Islet precursor cell (in vitro differentiated cells): ENCODE measurements at regions not wholly inside any gene's neighbourhood (a gene's known extent, or its start where the extent isn't known, plus 50 kb on each side); places are given as distances from the start of the nearest gene placed in this dataset.
A peak's percentile ranks its signal among the peaks of the same experiment; 100 is the strongest.

Experiments
- DNase-seq: peaks from one replicate; pipeline ENCODE4 v3.0.0-alpha.2; 2018

DNA sequence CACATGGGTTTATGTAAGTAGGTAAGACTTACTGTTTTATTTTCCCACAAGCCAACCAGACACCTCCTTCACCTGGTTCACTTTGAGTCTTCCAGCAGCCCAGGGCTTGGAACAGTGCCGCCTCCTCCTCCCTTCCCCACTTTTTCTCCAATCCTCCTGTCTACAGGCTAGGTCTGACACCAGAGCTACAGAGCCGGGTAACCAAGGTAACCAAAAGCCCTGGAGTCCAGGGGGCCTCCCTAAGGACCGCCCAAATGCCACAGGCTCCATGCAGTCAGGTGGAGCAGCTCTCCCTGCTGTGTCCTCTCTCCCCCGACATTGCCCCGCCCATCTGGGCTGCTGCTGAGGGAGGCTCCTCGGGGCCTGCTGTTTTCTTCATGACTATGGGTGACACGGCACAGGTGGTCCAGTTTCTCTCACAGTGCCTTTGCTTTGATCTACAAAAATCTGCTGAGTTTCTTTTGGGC, 138.0 kb upstream of the EFNA5 start:
- DNase-seq: peak; percentile 98

DNA sequence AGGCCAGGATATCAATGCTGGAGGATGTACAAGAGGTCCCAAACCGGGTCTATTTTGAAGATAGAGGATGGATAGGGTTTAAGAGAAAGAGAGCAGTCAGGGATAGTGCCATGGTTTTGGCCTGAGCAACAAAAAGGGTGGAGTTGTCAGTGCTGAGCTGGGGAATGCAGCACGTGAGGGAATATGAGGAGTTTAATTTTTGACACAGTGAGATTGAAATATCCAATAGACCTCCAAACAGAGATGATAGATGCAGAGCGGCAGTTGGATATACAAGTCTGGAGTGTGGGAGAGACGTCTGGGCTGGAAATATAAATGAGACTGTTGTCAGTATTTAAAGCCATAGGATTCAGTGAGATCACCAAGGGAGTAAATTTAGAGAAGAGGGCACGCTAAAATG, 136.7 kb upstream of the EFNA5 start:
- DNase-seq: no peak

DNA sequence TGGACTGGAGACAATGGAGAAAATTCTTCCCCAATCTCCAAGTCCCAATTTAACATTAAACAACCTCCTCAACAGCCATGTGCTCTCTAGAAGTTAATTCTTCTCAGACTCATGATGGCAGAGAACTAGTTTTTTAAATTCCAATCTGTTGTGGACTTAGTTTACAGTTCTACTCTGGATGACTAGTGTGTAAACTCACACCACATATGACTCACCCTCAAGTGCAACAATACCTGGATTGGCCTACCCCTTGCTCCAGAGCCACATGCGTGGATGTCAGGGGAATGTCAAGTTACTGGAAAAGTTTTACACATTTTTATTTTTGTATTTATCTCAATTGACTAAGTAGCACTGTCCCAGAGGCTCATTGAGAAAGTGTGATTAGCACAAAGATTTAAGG, 136.0 kb upstream of the EFNA5 start:
- peak; percentile 71 for DNase-seq

DNA sequence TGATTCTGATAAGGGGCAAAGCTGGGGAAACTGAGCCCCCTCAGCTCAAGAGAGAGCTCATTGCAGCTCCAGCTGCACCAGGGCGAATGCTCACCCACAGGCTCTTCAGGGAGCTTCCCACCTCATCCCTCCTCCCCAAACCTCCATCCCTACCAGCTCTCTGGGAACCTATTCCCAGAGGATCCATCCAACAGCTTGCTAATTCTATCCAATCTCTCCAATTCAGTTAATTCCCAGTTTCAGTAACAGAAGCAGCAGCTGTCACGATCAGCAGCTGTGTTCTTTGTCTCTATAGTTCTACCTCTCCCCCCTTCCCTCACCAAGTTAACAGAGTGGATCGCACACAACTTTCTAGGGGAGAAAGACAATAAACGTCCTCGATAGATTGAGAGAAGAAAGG, 135.5 kb upstream of the EFNA5 start:
- no peak for DNase-seq

DNA sequence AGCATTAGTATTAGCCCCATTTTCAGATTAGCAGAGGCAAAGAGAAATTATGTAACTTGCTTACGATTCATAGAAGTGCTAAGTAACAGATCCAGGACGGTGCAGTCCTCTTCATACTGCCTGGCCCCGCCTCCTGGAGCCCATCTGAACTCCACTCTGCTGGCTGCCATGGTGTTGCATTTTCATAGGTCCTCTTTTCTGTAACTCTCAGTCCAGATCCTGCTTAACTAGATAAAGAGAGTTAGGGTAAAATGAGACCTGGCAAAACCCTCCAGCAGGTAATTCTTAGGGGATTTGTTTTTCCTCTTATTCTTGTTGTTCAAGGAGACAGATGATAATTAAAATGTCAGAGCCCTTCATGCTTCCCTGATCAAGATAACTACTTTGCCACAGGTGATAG, 135.1 kb upstream of the EFNA5 start:
- DNase-seq: no peak

DNA sequence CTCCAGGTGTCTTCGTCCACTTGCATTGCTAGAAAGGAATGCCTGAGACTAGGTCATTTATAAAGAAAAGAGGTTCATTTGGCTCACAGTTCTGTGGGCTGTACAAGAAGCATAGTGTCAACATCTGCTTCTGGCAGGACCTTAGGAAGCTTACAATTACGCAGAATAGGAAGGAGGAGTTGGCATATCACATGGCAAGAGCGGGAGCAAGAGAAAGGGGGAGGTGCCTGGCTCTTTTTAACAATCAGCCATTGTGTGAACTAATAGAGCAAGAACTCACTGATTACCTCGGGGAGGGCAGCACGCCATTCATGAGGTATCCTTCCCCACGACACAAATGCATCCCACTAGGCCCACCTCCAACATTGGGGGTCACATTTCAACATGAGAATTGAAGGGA, 134.4 kb upstream of the EFNA5 start:
- no peak for DNase-seq

DNA sequence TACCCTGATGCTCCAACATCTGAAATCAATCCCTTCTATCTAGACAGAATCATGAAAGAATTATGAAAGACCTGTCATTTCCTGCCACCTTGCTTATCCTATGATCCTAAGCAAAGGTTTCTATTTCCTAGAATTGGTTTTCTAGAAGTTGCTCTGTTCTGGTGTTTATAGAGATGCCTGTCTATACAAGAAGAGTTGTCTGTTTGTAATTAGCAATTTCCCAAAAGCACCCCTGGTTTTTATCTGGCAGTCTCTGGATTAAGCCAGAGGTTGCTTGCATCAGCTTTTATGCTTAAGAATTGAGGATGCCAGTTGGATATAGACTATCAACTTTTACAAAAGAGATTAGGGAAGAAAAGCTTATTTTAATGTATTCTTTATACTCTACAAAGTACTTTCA, 133.0 kb upstream of the EFNA5 start:
- DNase-seq: no peak

DNA sequence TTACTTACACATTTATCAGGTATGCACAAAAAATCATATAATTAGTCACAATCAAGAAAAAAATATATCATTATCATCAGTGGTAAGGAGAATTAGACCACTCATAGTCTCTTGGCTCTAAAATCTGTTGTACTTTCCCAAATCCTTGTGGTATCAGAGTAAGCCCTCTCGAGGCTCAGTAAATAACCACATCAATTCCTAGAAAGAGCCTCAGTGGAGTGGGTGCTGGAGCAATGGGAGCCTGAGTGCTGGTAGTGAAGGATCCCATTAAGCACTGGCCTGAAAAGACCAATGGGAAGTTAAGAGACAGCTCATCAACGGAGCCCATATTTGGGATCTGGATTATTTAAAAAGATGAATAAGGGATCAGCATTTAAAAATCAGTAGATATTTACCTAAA, 130.3 kb upstream of the EFNA5 start:
- DNase-seq: no peak

DNA sequence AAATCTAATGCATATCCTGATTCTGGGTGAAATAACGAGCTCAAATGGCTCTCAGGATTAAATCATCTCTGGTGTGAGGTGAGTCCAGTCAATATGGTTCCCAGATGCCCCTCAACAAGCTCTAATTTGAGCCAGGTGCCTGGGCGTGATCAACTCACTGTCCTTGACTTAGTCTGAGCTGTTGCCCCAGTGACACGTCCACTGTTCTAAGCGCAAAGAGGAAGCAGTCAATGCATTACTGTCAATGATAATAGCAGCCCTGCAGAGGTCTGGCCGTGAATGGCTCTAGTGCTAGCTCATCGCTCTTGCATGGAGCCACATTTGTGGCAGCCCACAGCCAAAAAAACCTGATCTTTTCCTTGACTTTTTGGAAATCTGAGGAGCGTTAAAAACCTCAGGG, 128.6 kb upstream of the EFNA5 start:
- no peak for DNase-seq

DNA sequence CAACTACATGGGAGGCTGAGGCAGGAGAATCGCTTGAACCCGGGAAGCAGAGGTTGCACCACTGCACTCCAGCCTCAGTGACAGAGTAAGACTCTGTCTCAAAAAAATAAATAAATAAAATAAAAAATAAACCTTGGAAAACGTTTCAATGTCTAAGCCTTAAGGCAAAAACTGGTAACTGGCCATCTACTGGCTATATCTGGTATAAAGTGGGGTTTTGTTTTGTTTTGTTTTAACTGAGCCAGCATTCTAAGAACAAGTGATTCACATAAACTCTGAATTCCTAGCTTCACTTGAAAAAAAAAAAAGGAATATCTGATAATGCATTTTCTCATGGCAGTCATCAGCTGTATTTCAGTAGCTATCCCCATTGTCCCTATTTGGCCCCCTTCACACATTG, 126.1 kb upstream of the EFNA5 start:
- no peak for DNase-seq

DNA sequence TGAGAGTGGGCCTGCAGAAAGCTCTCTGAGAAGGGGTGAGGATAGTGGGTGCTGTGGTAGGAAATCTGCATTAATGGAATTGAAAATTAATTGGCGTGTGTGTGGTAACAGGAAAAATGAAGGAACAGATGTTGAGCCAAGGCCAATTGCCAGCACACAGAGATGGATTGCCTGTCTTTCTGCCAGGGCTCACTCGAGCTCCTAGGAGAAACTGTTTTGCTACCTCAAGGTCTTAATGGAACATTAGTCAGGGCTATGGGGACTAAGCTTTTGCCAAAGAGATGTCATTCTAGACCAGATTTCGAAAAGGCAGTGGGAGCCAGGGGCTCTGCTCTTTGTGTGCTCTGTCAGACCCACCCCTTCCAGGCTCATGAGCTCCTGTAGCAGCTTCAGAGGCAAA, 124.0 kb upstream of the EFNA5 start:
- no peak for DNase-seq

DNA sequence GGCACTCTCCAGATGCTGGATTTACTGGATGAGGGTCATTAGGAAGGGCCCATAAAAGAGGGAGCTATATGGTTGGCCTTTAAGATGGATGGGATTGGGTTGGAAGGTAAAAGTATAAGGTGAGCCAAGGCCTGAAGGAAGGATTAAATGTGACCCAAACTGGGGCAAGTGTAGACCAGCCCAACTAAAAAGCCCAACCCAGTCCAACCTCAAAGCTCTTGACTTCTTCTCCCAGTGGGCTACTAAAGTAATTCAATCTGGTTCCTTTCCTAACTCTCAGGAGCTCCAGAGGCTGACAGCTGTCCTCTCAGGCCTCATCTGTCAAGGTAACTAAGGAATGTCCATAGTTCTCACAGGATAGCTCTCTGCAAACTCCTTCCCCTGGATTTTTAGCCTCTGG, 122.2 kb upstream of the EFNA5 start:
- DNase-seq: no peak

DNA sequence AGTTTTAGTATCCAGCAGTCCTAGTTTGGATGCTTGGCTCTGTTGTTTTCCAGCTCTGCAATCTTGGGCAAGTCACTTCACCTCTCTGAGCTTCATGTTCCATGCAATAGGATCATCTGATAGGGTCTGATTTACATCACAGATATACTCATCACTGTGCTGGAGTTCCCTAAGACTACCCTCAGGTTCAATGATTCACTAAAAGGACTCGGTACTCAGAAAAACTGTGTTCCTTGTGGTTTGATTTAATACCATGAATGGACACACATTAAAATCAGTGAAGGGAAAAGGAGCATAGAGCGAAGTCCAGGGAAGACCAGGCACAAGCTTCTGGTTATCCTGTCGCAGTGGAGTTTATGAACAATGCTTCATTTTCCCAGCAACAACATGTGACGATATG, 119.9 kb upstream of the EFNA5 start:
- no peak for DNase-seq

DNA sequence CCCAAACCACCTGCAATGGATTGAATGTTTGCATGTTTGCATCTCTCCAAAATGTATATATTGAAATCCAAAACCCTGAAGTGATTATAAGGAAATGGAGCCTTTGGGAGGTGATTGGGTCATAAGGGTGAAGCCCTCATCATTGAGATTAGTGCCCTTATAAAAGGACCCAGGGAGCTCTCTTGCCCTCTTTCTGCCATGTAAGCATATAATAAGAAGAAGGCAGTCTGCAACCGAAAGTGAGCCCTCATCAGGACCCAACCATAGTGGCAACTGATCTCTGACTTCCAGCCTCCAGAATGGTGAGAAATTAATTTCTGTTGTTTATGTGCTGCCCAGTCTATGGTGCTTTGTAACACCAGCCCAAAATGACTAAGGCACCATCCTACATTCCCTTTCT, 115.7 kb upstream of the EFNA5 start:
- DNase-seq: no peak

DNA sequence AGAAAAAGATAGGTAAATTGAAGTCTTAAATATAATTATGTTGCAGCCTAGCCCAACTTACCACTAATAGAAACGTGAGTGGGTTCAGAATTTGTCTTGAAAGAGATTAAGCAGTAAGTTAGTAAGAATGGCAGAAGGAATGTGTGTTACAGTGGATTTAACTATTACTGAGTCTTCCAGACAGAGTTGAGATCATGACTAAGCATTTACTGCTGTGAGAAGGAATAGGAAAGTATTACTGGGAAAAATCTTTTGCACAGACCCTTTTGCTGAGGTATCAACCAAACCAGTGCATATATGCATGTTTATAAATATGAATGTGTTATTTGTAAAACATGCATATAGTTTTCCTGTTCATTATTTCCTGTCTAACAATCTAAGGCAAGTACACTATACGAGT, 112.8 kb upstream of the EFNA5 start:
- DNase-seq: no peak

DNA sequence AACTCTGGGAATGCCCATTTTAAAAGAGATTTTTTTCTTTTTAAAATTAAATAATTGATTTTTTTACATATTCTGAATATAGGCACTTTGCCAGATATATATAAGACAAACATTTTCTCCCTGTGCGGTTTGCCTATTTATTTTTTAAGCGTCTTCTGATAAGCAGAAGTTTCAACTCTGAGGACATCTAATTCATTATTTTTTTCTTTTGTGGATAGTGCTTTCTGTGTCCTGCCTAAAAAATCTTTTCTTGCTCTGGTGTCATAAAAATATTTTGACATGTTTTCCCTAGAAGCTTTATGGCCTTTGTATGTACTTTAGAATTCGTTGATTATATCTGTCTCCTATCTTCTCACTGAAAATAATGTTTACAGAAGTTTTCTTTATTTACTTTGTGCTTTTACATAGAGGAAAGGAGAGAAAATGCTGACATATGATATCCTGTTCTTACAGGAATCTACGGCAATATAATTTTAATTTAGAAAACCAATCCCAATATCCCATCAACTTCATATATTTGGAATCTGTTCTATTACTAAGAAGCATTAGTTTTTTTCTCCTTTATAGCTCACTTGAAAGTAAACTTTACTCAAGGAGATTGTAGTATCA, 111.9 kb upstream of the EFNA5 start:
- no peak for DNase-seq

DNA sequence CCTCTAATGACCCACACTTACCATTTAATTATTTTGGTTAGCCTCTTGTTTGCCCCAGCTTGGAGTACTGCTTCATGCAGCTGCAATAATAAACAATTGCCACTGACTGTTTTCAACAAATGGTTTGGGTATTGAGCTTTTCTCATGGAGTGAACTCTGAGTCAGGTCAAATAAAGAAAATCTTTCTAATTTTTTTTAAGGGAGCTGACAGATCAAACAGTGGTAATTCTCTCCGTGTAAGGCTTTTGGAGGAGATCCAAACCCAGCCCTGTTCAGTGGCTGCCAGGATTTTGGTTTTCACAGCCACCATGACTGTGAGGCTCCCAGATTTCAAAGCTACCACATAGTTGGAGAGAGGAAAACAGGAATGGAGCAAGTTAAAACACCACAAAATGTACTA, 110.7 kb upstream of the EFNA5 start:
- no peak for DNase-seq

DNA sequence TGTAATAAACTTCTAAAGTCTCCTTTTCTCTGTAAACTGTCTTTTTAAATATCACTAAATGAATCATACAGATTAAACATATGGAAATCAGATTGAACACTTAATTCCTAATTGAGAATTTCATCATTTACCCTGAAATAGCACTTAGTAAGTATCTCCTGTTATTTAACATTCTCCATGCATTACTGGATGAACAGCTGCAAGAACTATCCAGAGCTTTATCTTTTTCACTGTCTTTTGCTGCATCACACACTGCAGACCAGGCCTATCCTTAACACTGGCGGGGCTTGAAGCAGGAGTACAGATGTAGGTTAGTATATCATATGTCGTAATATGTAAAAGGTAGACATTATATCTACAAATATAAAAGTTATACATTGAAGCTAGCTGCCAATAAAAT, 108.7 kb upstream of the EFNA5 start:
- no peak for DNase-seq

DNA sequence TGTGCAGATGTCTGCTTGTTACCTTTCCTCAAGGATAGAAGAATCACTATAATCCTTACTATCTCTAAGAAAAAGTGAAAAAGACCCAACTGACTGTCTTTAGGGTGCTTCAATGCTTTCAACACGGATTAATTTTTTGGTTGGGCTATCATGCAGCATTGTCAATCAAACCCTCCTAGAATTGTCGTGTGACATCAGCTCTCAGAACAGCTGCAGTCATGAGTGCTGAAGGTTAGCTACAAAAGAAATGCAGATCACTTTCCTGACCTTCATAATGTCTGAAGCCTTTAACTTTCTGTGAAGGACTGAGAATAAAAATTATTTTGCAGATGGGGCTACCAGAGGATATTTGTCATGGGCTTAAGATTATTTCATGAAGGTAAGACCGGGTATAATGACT, 107.9 kb upstream of the EFNA5 start:
- DNase-seq: no peak

DNA sequence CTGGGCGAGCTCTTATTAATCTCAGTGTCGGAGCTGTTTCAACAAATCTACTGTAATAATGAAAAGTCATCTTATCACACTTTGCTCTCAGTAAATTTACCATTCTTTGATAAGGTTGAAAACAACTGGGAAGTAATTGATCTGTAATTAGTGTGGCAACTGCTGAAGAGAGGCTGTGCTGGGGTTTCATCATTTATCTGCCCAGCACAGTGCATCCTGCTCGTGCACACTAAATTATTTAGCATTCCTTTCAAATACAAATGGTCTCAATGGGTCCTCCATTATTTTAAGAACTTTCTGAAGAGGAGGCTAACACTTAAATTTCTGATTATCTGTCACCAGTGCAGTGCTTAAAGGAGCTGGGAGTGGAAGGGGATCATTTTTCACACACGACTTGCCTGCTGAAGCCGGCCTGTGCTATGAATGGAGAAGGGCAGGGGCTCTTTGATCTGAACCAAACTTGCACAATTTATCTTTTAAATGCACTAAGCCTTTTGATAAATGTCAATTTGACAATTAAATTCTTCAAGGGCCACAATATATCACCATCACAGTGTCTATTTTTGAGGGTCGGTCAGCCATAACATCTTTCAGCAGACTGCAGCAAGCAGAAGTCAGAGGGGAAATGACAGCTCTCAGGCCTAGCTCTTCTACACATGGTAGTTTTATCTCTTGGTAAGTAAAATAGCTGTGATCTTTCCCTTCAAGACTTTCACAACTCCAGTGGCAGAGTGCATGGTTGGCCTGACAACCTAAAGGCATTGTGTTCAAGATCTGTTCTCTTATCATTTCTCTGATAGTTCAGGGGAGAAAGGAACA, 106.4 kb upstream of the EFNA5 start:
- DNase-seq: no peak

DNA sequence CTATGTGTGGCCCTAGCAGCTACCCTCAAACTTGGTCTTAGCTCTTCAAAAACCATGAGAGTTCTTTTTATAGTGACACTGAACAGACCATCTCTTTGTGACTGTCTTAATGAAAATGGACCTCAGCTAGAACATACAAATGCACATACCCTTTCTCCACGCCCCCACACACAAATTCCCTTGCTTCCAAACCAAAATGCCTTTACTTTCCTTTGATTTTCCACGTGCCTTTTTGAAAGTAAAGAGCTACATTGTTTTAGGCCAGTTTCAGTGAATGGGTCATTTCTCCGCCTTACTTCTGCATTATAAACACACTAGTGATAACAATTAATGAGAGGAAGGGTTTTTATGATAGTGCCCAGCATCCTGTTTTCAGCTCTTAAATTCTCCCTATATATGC, 105.8 kb upstream of the EFNA5 start:
- DNase-seq: no peak

DNA sequence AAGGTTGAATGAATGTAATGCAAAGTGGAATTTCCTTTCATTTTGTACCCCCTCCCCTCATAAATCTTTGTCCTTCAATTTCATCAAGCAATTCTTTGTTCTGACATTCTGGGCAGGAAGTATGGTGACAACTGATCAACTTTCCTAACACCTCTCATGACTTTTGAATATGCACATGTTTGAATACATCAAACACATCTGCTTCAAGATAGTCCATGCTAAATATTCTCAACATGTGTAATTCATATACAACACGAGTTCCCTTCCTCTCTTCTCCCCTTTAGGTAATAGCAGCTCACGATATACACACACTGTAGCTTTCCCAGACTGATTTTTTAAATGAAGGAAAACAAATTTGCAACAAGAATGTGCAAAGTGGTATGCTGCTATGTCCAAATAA, 103.6 kb upstream of the EFNA5 start:
- no peak for DNase-seq

DNA sequence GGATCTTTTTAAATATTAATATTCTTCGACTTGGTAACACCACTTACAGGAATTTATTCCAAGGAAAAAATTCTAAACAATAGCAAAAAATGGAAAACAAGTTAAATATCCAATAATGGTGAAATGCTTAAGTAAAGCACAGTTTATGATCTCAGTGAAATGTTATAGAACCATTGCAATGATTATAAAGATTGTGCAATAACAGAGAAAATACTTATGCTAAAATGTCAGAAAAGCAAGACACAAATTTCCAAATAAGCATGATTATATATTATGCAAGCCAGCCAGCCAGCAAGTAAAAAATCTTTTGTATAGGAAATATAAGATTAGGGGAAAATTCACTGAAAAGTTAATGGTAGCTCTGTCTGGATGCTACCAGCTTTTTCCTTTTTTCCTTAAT, 102.7 kb upstream of the EFNA5 start:
- no peak for DNase-seq

DNA sequence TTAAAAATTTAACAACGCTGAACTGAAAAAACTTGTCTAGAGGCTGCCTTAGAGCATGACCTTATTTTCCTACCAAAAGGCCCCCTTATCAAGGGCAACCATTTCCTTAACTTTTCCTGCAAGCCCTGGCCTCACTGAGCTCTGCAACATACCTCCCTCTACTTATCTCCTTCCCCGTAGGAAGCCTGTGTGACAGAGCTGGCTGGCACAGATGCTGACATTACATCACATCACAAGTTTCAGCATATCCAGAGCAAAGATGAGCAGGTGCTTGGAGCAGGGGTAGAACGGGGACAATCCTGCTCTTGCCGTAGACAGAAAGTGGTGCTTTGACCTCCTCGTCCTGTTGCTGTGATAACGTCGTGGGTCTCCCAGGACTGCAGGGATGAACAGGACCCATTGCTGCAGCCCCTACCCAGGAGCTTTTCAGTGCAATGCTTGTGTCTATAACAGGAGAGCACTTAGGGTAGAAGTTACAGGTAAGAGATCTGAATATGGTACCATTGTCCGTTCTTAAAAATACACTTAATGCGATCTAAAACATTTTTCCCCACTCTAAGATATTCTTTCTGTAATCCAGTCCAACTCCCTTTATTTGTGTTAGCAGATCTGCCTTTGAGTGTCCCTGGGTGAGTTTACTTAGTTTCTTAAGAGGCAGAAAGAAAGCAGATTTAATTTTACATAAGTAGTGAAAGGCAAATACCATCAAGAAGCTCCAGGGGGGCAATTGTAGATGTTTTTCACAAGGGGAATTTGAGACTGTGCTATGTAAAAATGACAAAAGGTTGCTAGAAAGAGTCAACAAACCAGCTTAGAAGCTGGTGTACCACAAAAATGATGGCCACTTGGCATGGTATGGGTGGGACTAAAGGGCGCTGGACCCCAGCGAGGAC, 101.9 kb upstream of the EFNA5 start:
- no peak for DNase-seq
